SJSA1 (cell line): ENCODE measurements at regions not wholly inside any gene's neighbourhood (a gene's known extent, or its start where the extent isn't known, plus 50 kb on each side); places are given as distances from the start of the nearest gene placed in this dataset.

ENCODE experiments used
- DNase-seq, 2 experiments: peaks; one replicate each; pipeline ENCODE4 v3.0.0-alpha.2; 2015 to 2020; ENCODE audit warnings: low spot score in 2 of 2, low read depth in 1 of 2
- H3K27ac ChIP-seq: fragments of 250-450 bp; sonication (Bioruptor Pico); 2 replicates; pipeline ENCODE4 v1.5.1; 2020; ENCODE audit warnings: mild to moderate bottlenecking, moderate library complexity
- H3K27me3 ChIP-seq: fragments of 250-450 bp; sonication (Bioruptor Pico); replicated peaks from 2 replicates; pipeline ENCODE4 v1.5.1; 2020; ENCODE audit warnings: mild to moderate bottlenecking, moderate library complexity
- H3K36me3 ChIP-seq: fragments of 250-450 bp; sonication (Bioruptor Pico); 2 replicates; pipeline ENCODE4 v1.5.1; 2020; ENCODE audit warnings: mild to moderate bottlenecking
- H3K4me1 ChIP-seq: fragments of 250-450 bp; sonication (Bioruptor Pico); replicated peaks from 2 replicates; pipeline ENCODE4 v1.6.1; 2021; ENCODE audit warnings: mild to moderate bottlenecking
- H3K4me3 ChIP-seq: fragments of 250-450 bp; sonication (Bioruptor Pico); 2 replicates; pipeline ENCODE4 v1.5.1; 2020; ENCODE audit warnings: mild to moderate bottlenecking
- H3K9me3 ChIP-seq: fragments of 250-450 bp; sonication (Bioruptor Pico); replicated peaks from 2 replicates; pipeline ENCODE4 v1.5.1; 2020; ENCODE audit warnings: mild to moderate bottlenecking

- Histone ChIP-seq H3K36me3 (no peaks in the 10 kb centered on the region), H3K9me3 (0 out of 2 replicates have a peak, but pooled peaks cover 2% of the 10 kb centered on the region), H3K27me3 (no peaks in the 10 kb centered on the region), H3K27ac (no peak overlapping the region), H3K4me3 (no peak overlapping the region), H3K4me1 (no peaks in the 10 kb centered on the region)
- no peak for DNase-seq
Observed at GRCh38 chr4:136927172-136927571, 605.1 kb downstream of the PCDH18 start.

DNA sequence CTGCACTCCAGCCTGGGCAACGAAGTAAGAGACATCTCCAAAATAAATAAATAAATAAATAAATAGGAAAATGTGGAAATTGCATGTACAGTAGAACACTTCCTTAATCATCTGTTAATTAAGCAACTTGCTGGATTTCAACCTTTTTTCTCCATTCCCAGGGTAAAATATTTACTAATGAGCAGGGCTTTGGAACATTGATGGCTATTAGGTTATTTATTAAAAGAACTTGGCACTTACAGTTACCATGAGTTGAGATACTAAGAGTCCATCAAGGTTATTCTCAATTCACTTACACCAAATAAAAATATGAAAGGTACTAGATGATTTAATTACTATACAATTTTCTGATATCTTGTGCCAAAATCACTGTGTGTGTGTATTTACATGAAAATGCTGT, 607.1 kb downstream of the PCDH18 start:
- Histone ChIP-seq H3K4me1 (no peaks in the 10 kb centered on the region), H3K9me3 (0 out of 2 replicates have a peak, but pooled peaks cover 2% of the 10 kb centered on the region), H3K36me3 (no peaks in the 10 kb centered on the region), H3K27ac (no peak overlapping the region), H3K4me3 (no peak overlapping the region), H3K27me3 (no peaks in the 10 kb centered on the region)
- no peak for DNase-seq

DNA sequence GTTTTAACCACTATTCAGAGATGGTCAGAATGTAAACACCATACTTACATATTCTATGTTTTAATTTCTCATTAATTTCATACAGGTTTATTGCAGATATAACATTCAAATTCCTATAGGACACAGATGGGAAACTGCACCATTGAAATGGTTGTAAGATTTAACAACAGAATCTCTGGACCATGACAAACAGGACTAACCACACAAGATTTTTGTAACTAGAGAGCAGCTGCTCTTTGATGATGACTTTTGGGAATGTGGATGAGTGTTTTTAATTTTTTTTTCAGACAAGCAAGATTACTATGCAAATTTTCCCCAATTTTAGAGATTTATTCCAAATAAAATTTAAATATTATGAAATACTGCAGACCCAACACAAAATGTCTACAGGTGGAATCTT, 610.2 kb downstream of the PCDH18 start:
- H3K4me3 ChIP-seq: no peak overlapping the region
- no peaks in the 10 kb centered on the region for H3K4me1 ChIP-seq
- no peaks in the 10 kb centered on the region for H3K27me3 ChIP-seq
- H3K36me3 ChIP-seq: no peaks in the 10 kb centered on the region
- H3K9me3 ChIP-seq: no peaks in the 10 kb centered on the region
- no peak for DNase-seq
- no peak overlapping the region for H3K27ac ChIP-seq

GRCh38 chr4:136920092-136920881, 612.0 kb downstream of the PCDH18 start:
- DNase-seq: no peak
- Histone ChIP-seq H3K4me3 (no peak overlapping the region), H3K4me1 (no peaks in the 10 kb centered on the region), H3K36me3 (no peaks in the 10 kb centered on the region), H3K27ac (no peak overlapping the region), H3K27me3 (no peaks in the 10 kb centered on the region), H3K9me3 (no peaks in the 10 kb centered on the region)

DNA sequence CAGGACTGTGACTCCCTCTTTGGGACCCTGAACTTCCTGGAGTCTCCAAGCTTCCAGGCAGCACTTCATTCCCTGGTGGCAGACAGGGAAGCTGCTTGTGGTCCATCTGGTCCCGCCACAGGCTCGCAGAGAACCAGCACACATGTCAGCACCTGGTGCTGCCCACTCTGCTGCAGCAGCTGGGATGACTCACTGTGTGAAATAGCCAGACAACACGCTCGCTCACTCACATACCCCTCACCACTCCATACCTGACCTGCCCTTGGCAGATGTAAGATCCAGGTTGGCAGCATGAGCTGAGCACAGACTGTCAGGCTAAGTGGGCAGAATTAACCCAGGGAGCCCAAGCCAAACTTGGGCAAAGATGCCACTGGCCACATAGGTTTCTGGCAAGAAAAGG, 613.5 kb downstream of the PCDH18 start:
- Histone ChIP-seq H3K4me3 (no peak overlapping the region), H3K27me3 (no peaks in the 10 kb centered on the region), H3K27ac (no peak overlapping the region), H3K4me1 (no peaks in the 10 kb centered on the region), H3K36me3 (no peaks in the 10 kb centered on the region), H3K9me3 (no peaks in the 10 kb centered on the region)
- no peak for DNase-seq

- H3K4me3 ChIP-seq: no peak overlapping the region
- H3K9me3 ChIP-seq: no peaks in the 10 kb centered on the region
- H3K27ac ChIP-seq: no peak overlapping the region
- no peak for DNase-seq
- no peaks in the 10 kb centered on the region for H3K36me3 ChIP-seq
- H3K4me1 ChIP-seq: no peaks in the 10 kb centered on the region
- no peaks in the 10 kb centered on the region for H3K27me3 ChIP-seq
Observed at GRCh38 chr4:136917312-136918110, 614.8 kb downstream of the PCDH18 start.

DNA sequence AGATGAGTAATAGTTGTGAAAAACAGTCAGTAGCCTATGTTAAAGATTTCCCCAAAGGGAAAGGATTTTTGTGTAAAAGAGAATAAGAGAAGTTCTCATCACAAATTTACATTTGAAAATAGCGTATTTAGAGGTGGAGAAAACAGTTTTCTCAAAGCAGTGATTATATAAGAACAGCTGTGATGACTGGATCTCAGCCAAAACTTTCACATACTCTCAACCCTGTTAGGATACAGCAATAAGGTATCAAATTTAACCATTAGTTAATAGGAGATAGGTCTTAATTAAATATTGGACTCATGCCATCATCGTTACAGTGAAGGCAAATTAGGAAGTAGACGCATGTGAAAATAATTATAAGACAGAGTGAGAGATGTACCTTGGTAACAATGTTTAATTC, 622.7 kb downstream of the PCDH18 start:
- DNase-seq: no peak
- Histone ChIP-seq H3K9me3 (no peaks in the 10 kb centered on the region), H3K4me1 (no peaks in the 10 kb centered on the region), H3K27me3 (no peaks in the 10 kb centered on the region), H3K4me3 (no peak overlapping the region), H3K27ac (no peak overlapping the region), H3K36me3 (no peaks in the 10 kb centered on the region)

GRCh38 chr4:136908122-136908521, 624.2 kb downstream of the PCDH18 start:
- no peak overlapping the region for H3K4me3 ChIP-seq
- no peaks in the 10 kb centered on the region for H3K36me3 ChIP-seq
- DNase-seq: no peak
- H3K27ac ChIP-seq: no peak overlapping the region
- H3K4me1 ChIP-seq: no peaks in the 10 kb centered on the region
- H3K9me3 ChIP-seq: no peaks in the 10 kb centered on the region; the same call in 1 of the 2 replicates
- no peaks in the 10 kb centered on the region for H3K27me3 ChIP-seq

GRCh38 chr4:136900696-136901095, 631.6 kb downstream of the PCDH18 start:
- no peak overlapping the region for H3K27ac ChIP-seq
- H3K36me3 ChIP-seq: no peaks in the 10 kb centered on the region
- no peaks in the 10 kb centered on the region for H3K4me1 ChIP-seq
- no peak for DNase-seq
- H3K4me3 ChIP-seq: no peak overlapping the region
- H3K27me3 ChIP-seq: no peaks in the 10 kb centered on the region
- no peaks in the 10 kb centered on the region; the same call in 1 of the 2 replicates for H3K9me3 ChIP-seq

DNA sequence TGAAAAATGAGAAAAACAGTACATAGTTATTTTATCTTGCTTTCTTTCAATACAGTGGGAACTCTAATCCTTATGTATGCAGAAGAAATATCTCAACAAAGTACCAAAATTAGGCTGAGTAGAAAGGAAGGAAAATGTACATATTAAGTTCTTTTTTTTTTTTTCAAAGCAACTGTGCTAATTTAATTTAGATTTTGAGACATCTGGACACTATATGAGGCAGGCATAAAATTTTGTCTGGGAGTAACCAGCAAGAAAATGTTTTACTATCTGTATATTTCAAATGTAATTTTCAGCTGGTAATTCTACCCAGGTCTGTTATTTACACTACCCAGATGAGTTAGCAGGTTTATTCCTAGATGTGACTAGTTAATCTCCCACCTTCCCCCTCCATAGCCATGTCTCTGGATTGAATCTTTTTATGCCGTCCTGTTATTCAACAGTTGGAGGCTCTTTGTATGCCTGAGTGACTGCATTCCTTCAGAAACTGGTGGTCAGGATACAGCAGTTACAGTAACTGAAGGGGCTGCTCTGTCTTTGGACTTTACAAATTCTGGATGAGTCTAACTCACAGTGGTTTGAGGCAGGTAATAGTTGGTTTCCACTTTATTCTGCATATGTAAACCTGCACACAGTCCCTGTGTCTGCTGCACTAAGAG, 633.6 kb downstream of the PCDH18 start:
- no peaks in the 10 kb centered on the region; the same call in 1 of the 2 replicates for H3K9me3 ChIP-seq
- no peak for DNase-seq
- no peaks in the 10 kb centered on the region for H3K27me3 ChIP-seq
- no peaks in the 10 kb centered on the region for H3K4me1 ChIP-seq
- no peak overlapping the region for H3K4me3 ChIP-seq
- no peak overlapping the region for H3K27ac ChIP-seq
- no peaks in the 10 kb centered on the region for H3K36me3 ChIP-seq

DNA sequence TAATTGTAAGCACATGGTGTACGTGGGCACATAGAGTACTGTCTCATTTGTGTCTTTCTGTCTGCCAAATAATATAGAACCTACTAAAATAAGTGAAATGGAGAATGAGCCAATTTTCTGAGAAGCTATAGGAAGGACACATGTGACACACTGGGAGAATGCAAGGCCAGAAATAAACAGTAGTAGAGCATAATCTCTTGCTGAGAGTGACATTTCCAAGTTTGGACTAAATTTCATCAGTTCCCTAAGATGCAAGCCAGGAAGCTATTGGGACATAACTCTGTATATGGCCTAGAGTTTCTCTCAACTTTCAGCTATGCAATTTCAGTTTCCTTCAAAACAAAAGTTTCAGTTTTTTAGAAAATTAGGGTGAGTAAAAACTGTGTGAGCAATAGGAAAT, 638.7 kb downstream of the PCDH18 start:
- no peak overlapping the region for H3K4me3 ChIP-seq
- no peaks in the 10 kb centered on the region for H3K27me3 ChIP-seq
- no peaks in the 10 kb centered on the region for H3K9me3 ChIP-seq
- H3K27ac ChIP-seq: no peak overlapping the region
- no peak for DNase-seq
- H3K4me1 ChIP-seq: no peaks in the 10 kb centered on the region
- H3K36me3 ChIP-seq: no peaks in the 10 kb centered on the region

DNA sequence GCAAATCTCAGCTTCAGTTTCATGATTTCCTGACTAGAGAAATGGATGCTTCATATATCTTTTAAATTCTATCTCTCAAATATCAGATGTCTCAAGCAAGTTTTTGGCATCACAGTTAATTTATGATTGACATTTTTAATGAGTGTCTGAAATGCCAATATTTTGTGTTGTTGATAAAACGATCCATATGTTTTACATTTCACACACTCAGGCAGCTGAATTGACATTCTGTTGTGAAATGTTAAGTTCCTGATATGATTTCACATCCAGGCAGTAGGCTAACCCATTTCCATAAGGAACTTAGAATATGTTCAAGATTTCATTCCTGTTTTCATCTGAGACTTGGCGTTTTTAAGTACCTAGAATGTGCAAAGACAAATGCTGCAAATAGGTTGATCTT, 650.6 kb downstream of the PCDH18 start:
- Histone ChIP-seq H3K9me3 (no peaks in the 10 kb centered on the region), H3K27me3 (no peaks in the 10 kb centered on the region), H3K36me3 (no peaks in the 10 kb centered on the region), H3K27ac (no peak overlapping the region), H3K4me3 (no peak overlapping the region), H3K4me1 (no peaks in the 10 kb centered on the region)
- no peak for DNase-seq

GRCh38 chr4:136873555-136873954, 658.7 kb downstream of the PCDH18 start:
- Histone ChIP-seq H3K4me3 (no peak overlapping the region), H3K27me3 (no peaks in the 10 kb centered on the region), H3K27ac (no peak overlapping the region), H3K4me1 (no peaks in the 10 kb centered on the region), H3K9me3 (no peaks in the 10 kb centered on the region), H3K36me3 (no peaks in the 10 kb centered on the region)
- DNase-seq: no peak

- Histone ChIP-seq H3K27me3 (no peaks in the 10 kb centered on the region), H3K4me3 (no peak overlapping the region), H3K9me3 (no peaks in the 10 kb centered on the region), H3K4me1 (no peaks in the 10 kb centered on the region), H3K27ac (no peak overlapping the region), H3K36me3 (no peaks in the 10 kb centered on the region)
- no peak for DNase-seq
Observed at GRCh38 chr4:136867465-136867864, 664.8 kb downstream of the PCDH18 start.
